GM12872 (cell line): ENCODE measurements at regions not wholly inside any gene's neighbourhood (a gene's known extent, or its start where the extent isn't known, plus 50 kb on each side); places are given as distances from the start of the nearest gene placed in this dataset.

Source experiments
- TF ChIP-seq, protein P1 (sequence below): IDR thresholded peaks from 3 replicates; pipeline ENCODE4 v1.5.1; 2011; ENCODE audit warnings: low read depth, mild to moderate bottlenecking, low read length, moderate library complexity; ENCODE audit not compliant: insufficient read depth

DNA sequence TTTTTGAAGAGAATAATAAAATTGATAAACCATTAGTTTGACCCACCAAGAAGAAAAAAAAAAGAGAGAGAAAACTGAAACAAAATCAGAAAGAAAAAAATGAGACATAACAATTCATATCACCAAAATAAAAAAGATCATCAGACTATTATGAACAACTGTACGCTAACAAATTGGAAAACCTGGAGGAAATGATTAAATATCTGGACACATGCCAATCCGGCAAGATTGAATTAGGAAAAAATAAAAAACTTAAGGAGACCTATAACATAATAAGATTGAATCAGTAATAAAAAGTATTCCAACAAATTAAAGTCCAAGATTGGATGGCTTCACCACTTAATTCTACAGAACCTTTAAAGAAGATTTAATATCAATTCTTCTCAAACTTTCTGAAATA, 136.7 kb downstream of the CASP12 start:
- TF ChIP-seq, protein P1, sequence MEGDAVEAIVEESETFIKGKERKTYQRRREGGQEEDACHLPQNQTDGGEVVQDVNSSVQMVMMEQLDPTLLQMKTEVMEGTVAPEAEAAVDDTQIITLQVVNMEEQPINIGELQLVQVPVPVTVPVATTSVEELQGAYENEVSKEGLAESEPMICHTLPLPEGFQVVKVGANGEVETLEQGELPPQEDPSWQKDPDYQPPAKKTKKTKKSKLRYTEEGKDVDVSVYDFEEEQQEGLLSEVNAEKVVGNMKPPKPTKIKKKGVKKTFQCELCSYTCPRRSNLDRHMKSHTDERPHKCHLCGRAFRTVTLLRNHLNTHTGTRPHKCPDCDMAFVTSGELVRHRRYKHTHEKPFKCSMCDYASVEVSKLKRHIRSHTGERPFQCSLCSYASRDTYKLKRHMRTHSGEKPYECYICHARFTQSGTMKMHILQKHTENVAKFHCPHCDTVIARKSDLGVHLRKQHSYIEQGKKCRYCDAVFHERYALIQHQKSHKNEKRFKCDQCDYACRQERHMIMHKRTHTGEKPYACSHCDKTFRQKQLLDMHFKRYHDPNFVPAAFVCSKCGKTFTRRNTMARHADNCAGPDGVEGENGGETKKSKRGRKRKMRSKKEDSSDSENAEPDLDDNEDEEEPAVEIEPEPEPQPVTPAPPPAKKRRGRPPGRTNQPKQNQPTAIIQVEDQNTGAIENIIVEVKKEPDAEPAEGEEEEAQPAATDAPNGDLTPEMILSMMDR, result no peak

DNA sequence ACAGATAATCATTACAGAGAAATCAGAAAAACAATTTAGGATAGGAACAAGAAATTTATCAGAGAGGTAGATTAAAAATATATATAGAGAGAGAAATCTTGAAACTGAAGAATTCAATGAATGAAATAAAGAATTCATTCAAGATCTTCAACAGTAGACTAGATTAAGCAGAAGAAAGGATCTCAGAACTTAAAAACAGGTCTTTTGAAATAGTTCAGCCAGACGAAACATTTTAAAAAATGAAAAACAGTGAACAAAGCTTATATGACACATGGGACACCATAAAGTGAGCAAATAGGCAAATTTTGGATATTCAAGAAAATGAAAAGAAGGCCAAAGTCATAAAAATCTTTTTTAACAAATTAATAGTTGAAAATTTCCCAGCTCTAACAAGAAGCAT, 138.8 kb downstream of the CASP12 start:
- TF ChIP-seq, protein P1, result no peak

DNA sequence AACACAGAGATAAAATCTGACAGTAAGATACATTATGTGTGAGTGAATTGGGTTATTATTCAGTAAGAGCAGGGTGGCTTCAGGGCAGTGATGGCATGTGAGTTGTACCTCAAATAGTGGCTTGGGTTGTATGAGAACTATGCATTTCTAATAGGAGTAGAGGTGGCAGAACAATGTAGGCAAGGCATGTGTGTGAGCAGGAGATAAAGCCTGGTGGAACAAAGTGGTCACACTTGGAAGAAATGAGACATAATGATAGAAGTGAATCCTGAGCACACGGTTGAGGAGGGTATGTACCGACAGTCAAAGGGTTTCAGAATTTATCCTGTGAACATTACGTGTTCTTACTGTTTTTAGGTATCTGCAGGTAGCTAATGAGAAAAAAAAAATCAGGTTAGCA, 159.3 kb downstream of the CASP12 start:
- TF ChIP-seq, protein P1, result no peak

GRCh38 chr11:104738208-104738607, 160.1 kb downstream of the CASP12 start:
- TF ChIP-seq, protein P1, result no peak

DNA sequence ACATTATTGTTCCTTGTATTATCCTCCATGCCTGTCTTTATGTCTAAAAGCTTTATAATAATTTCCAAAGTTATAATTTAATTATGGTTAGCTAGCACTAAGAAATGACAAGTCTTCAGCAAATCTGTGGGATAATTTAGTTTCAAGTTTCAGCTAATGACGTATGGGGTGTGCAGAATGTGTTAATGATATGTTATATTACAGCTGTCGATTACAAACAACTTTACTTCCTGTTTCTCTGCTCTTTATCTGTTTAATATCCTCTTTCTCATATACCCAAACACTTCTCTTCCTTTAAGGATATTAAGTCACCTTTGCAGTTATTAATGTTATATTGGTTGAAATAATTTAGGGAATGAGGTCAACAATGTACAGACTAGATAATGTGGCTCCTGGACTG, 161.8 kb downstream of the CASP12 start:
- TF ChIP-seq, protein P1, result no peak

- TF ChIP-seq, protein P1, result no peak
Measured at GRCh38 chr11:104734998-104735397, 163.3 kb downstream of the CASP12 start.

DNA sequence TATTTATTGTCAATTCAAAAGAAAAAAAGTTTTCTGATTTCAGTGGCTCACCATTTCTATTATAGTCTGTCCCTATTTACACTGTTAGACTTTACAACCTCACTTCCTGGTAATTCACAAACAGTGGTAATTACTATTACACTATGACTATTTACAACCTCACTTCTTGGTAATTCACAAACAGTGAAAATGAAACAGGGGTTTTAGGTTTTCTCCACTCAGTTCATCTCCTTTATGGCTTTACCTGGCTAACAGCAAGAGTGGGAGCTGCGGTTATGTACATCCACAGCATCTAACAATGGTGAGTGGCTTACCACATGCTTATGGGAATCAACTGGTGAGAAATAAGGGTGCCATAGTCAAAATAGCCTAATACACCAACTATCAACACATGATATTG, 166.4 kb downstream of the CASP12 start:
- TF ChIP-seq, protein P1, result no peak

- TF ChIP-seq, protein P1, result no peak
Measured at GRCh38 chr11:104728927-104729326, 169.3 kb downstream of the CASP12 start.
